ENCODE measurements at regions not wholly inside any gene's neighbourhood (a gene's known extent, or its start where the extent isn't known, plus 50 kb on each side); places are given as distances from the start of the nearest gene placed in this dataset.

- H3K4me3 ChIP-seq (ENCODE audit: low read length), result no peak overlapping the region
- DNase-seq (ENCODE audit: low read depth), result peak; percentile 41
- no peak for TF ChIP-seq CTCF (conservative IDR thresholded peaks at IDR 0.05; ENCODE audit: low read depth, low read length)
These were observed 882.5 kb downstream of the SLC4A3 start for GRCh38 chr2:220509966-220510365.

GRCh38 chr2:220510668-220511067, 883.2 kb downstream of the SLC4A3 start:
- no peak for DNase-seq (ENCODE audit: low read depth)
- no peak for TF ChIP-seq CTCF (conservative IDR thresholded peaks at IDR 0.05; ENCODE audit: low read depth, low read length)
- no peak overlapping the region for H3K4me3 ChIP-seq (ENCODE audit: low read length)

DNA sequence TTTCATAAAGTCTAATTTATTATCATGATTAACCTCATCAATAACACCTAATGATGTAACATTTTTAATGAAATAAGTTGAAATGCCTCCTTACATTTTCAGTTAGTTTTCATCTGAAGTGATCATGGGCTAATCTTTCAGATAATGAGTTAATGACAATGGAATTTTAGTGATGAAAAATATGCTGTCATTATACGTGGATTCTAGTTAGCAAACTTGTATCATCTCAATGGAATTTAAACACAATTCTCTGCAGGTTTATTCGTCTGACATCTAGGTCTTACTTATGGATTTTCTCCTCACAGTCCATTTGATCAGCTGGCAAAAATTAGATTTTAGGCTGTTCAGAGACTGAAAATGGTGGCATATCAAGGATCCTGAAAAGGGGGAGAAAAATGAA, 885.0 kb downstream of the SLC4A3 start:
- no peak for TF ChIP-seq CTCF (conservative IDR thresholded peaks at IDR 0.05; ENCODE audit: low read depth, low read length)
- no peak overlapping the region for H3K4me3 ChIP-seq (ENCODE audit: low read length)
- DNase-seq (ENCODE audit: low read depth), result no peak

DNA sequence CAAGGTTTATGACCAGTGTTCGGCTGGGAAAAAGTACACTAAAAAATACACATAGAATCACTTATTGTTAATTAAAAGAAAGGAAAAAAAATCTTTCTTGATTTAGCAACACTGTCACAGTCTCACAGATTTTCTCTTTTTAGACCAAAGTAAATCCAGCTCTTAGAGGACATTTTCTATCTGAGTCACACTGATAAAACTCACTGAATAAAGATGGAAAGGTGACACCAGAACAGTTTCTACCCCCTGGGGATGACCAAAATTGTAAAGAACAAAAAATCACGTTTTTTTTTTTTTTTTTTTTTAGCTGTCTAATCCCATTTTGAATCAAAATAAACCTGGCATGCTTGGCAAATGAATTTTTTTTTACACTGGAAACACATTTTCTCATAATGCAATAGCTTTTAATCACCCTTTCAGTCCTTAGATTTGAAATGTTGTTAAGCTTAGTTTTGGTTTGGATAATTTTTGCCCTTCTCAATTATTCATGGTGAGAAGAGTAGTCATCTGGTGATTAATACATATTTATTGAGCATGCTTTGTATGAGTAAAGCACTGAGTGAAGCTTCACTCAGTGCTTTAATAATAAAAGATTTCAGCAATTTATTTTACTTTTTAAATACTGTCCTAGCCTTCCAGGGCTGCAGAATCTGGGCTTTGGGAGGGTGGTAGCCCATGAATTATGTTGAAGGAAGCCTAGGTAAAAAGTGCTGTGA, 886.3 kb downstream of the SLC4A3 start:
- no peak for TF ChIP-seq CTCF (conservative IDR thresholded peaks at IDR 0.05; ENCODE audit: low read depth, low read length)
- no peak overlapping the region for H3K4me3 ChIP-seq (ENCODE audit: low read length)
- no peak for DNase-seq (ENCODE audit: low read depth)

- TF ChIP-seq CTCF (conservative IDR thresholded peaks at IDR 0.05; ENCODE audit: low read depth, low read length), result no peak
- DNase-seq (ENCODE audit: low read depth), result no peak
- H3K4me3 ChIP-seq (ENCODE audit: low read length), result no peak overlapping the region
These were observed 894.1 kb downstream of the SLC4A3 start for GRCh38 chr2:220521551-220521950.

GRCh38 chr2:220528180-220528675, 900.8 kb downstream of the SLC4A3 start:
- no peak for TF ChIP-seq CTCF (conservative IDR thresholded peaks at IDR 0.05; ENCODE audit: low read depth, low read length)

GRCh38 chr2:220531216-220531615, 903.8 kb downstream of the SLC4A3 start:
- no peak for TF ChIP-seq CTCF (conservative IDR thresholded peaks at IDR 0.05; ENCODE audit: low read depth, low read length)
- no peak overlapping the region for H3K4me3 ChIP-seq (ENCODE audit: low read length)
- no peak for DNase-seq (ENCODE audit: low read depth)

More at GRCh38 chr2:220528180-220528675, 900.8 kb downstream of the SLC4A3 start:
- H3K4me3 ChIP-seq (ENCODE audit: low read length), result no peak overlapping the region
- peak; percentile 46 for DNase-seq (ENCODE audit: low read depth)
